HG03139 (cell line): ENCODE measurements at regions not wholly inside any gene's neighbourhood (a gene's known extent, or its start where the extent isn't known, plus 50 kb on each side); places are given as distances from the start of the nearest gene placed in this dataset.

Experiments
- ATAC-seq: cut with Tn5 transposase; IDR thresholded peaks from one replicate; pipeline ENCODE4 v1.9.1; 2021; ENCODE audit not compliant: unreplicated experiment

GRCh38 chr20:60490217-60491050 is 532.2 kb downstream of the CDH26 start:
- ATAC-seq, result no peak

- no peak for ATAC-seq
Measured at GRCh38 chr20:60491051-60491581, 532.9 kb downstream of the CDH26 start.

- no peak for ATAC-seq
Measured at GRCh38 chr20:60494476-60494875, 536.3 kb downstream of the CDH26 start.

GRCh38 chr20:60497298-60498035 is 539.2 kb downstream of the CDH26 start:
- no peak for ATAC-seq

- ATAC-seq, result no peak
Measured at GRCh38 chr20:60500038-60500701, 541.9 kb downstream of the CDH26 start.

GRCh38 chr20:60501048-60501447 is 542.8 kb downstream of the CDH26 start:
- no peak for ATAC-seq

GRCh38 chr20:60502881-60503280 is 544.7 kb downstream of the CDH26 start:
- no peak for ATAC-seq

- no peak for ATAC-seq
Measured at GRCh38 chr20:60505423-60505822, 547.2 kb downstream of the CDH26 start.

- ATAC-seq, result no peak
Measured at GRCh38 chr20:60506061-60506460, 547.8 kb downstream of the CDH26 start.

- ATAC-seq, result no peak
Measured at GRCh38 chr20:60507087-60507694, 549.0 kb downstream of the CDH26 start.

GRCh38 chr20:60509407-60509806 is 551.2 kb downstream of the CDH26 start:
- no peak for ATAC-seq

- no peak for ATAC-seq
Measured at GRCh38 chr20:60510356-60510755, 552.1 kb downstream of the CDH26 start.

GRCh38 chr20:60512443-60512842 is 554.2 kb downstream of the CDH26 start:
- ATAC-seq, result no peak

GRCh38 chr20:60513141-60513540 is 554.9 kb downstream of the CDH26 start:
- ATAC-seq, result no peak

- no peak for ATAC-seq
Measured at GRCh38 chr20:60516442-60516841, 558.2 kb downstream of the CDH26 start.

GRCh38 chr20:60518022-60518421 is 559.8 kb downstream of the CDH26 start:
- no peak for ATAC-seq

GRCh38 chr20:60525397-60525796 is 567.2 kb downstream of the CDH26 start:
- ATAC-seq, result no peak

GRCh38 chr20:60527656-60528055 is 569.4 kb downstream of the CDH26 start:
- no peak for ATAC-seq

GRCh38 chr20:60528141-60528540 is 569.9 kb downstream of the CDH26 start:
- ATAC-seq, result no peak

- no peak for ATAC-seq
Measured at GRCh38 chr20:60529149-60529548, 570.9 kb downstream of the CDH26 start.

GRCh38 chr20:60535211-60535610 is 577.0 kb downstream of the CDH26 start:
- no peak for ATAC-seq
